ENCODE measurements at regions not wholly inside any gene's neighbourhood (a gene's known extent, or its start where the extent isn't known, plus 50 kb on each side); places are given as distances from the start of the nearest gene placed in this dataset.

- no peaks in the 10 kb centered on the region for H3K27me3 ChIP-seq (ENCODE audit: control insufficient read depth, insufficient read depth, low read length)
- no peaks in the 10 kb centered on the region for H3K9me3 ChIP-seq (ENCODE audit: control insufficient read depth, low read depth, low read length)
- no peaks in the 10 kb centered on the region for H3K36me3 ChIP-seq (ENCODE audit: control insufficient read depth, insufficient read depth, low read length)
- DNase-seq: no peak
- no peaks in the 10 kb centered on the region for H3K4me1 ChIP-seq (ENCODE audit: control insufficient read depth, insufficient read depth, low read length)
- no peak overlapping the region for H3K4me3 ChIP-seq (ENCODE audit: low read length)
- H3K27ac ChIP-seq (ENCODE audit: low read length): no peak overlapping the region
- 20% methylated on average over 1 of the region's 5 CpGs for WGBS (ENCODE audit: insufficient coverage, low lambda C conversion rate)
Observed at GRCh38 chr4:45331802-45332201, 605.4 kb upstream of the GNPDA2 start.

GRCh38 chr4:45327544-45327943 lies 601.2 kb upstream of the GNPDA2 start:
- DNase-seq: no peak
- Histone ChIP-seq H3K36me3 (ENCODE audit: control insufficient read depth, insufficient read depth, low read length) (no peaks in the 10 kb centered on the region), H3K4me3 (ENCODE audit: low read length) (no peak overlapping the region), H3K9me3 (ENCODE audit: control insufficient read depth, low read depth, low read length) (no peaks in the 10 kb centered on the region), H3K27ac (ENCODE audit: low read length) (no peak overlapping the region), H3K27me3 (ENCODE audit: control insufficient read depth, insufficient read depth, low read length) (no peaks in the 10 kb centered on the region), H3K4me1 (ENCODE audit: control insufficient read depth, insufficient read depth, low read length) (no peaks in the 10 kb centered on the region)

- Histone ChIP-seq H3K9me3 (ENCODE audit: control insufficient read depth, low read depth, low read length) (no peaks in the 10 kb centered on the region), H3K4me3 (ENCODE audit: low read length) (no peak overlapping the region), H3K4me1 (ENCODE audit: control insufficient read depth, insufficient read depth, low read length) (no peaks in the 10 kb centered on the region), H3K27ac (ENCODE audit: low read length) (no peak overlapping the region), H3K27me3 (ENCODE audit: control insufficient read depth, insufficient read depth, low read length) (no peaks in the 10 kb centered on the region), H3K36me3 (ENCODE audit: control insufficient read depth, insufficient read depth, low read length) (no peaks in the 10 kb centered on the region)
- 90% methylated on average over 2 of the region's 6 CpGs for WGBS (ENCODE audit: insufficient coverage, low lambda C conversion rate)
- DNase-seq: no peak
Observed at GRCh38 chr4:45324455-45325417, 598.4 kb upstream of the GNPDA2 start.

- no peaks in the 10 kb centered on the region for H3K36me3 ChIP-seq (ENCODE audit: control insufficient read depth, insufficient read depth, low read length)
- no peaks in the 10 kb centered on the region for H3K27me3 ChIP-seq (ENCODE audit: control insufficient read depth, insufficient read depth, low read length)
- H3K27ac ChIP-seq (ENCODE audit: low read length): no peak overlapping the region
- H3K9me3 ChIP-seq (ENCODE audit: control insufficient read depth, low read depth, low read length): no peaks in the 10 kb centered on the region
- no peak overlapping the region for H3K4me3 ChIP-seq (ENCODE audit: low read length)
- no peaks in the 10 kb centered on the region for H3K4me1 ChIP-seq (ENCODE audit: control insufficient read depth, insufficient read depth, low read length)
- 60% methylated on average over 1 of the region's 2 CpGs for WGBS (ENCODE audit: insufficient coverage, low lambda C conversion rate)
- no peak for DNase-seq
Observed at GRCh38 chr4:45323453-45324058, 597.2 kb upstream of the GNPDA2 start.

- no peaks in the 10 kb centered on the region for H3K4me1 ChIP-seq (ENCODE audit: control insufficient read depth, insufficient read depth, low read length)
- 50% methylated on average over 1 of the region's 1 CpG for WGBS (ENCODE audit: insufficient coverage, low lambda C conversion rate)
- no peak overlapping the region for H3K27ac ChIP-seq (ENCODE audit: low read length)
- DNase-seq: no peak
- H3K27me3 ChIP-seq (ENCODE audit: control insufficient read depth, insufficient read depth, low read length): no peaks in the 10 kb centered on the region
- no peaks in the 10 kb centered on the region for H3K36me3 ChIP-seq (ENCODE audit: control insufficient read depth, insufficient read depth, low read length)
- no peak overlapping the region for H3K4me3 ChIP-seq (ENCODE audit: low read length)
- H3K9me3 ChIP-seq (ENCODE audit: control insufficient read depth, low read depth, low read length): no peaks in the 10 kb centered on the region
Observed at GRCh38 chr4:45317739-45318138, 591.4 kb upstream of the GNPDA2 start.

GRCh38 chr4:45317276-45317675 lies 590.9 kb upstream of the GNPDA2 start:
- H3K36me3 ChIP-seq (ENCODE audit: control insufficient read depth, insufficient read depth, low read length): no peaks in the 10 kb centered on the region
- no peaks in the 10 kb centered on the region for H3K9me3 ChIP-seq (ENCODE audit: control insufficient read depth, low read depth, low read length)
- 25% methylated on average over 1 of the region's 2 CpGs for WGBS (ENCODE audit: insufficient coverage, low lambda C conversion rate)
- H3K27me3 ChIP-seq (ENCODE audit: control insufficient read depth, insufficient read depth, low read length): no peaks in the 10 kb centered on the region
- no peaks in the 10 kb centered on the region for H3K4me1 ChIP-seq (ENCODE audit: control insufficient read depth, insufficient read depth, low read length)
- no peak for DNase-seq
- no peak overlapping the region for H3K4me3 ChIP-seq (ENCODE audit: low read length)
- H3K27ac ChIP-seq (ENCODE audit: low read length): no peak overlapping the region

GRCh38 chr4:45316257-45316656 lies 589.9 kb upstream of the GNPDA2 start:
- Histone ChIP-seq H3K9me3 (ENCODE audit: control insufficient read depth, low read depth, low read length) (no peaks in the 10 kb centered on the region), H3K4me1 (ENCODE audit: control insufficient read depth, insufficient read depth, low read length) (no peaks in the 10 kb centered on the region), H3K4me3 (ENCODE audit: low read length) (no peak overlapping the region), H3K27ac (ENCODE audit: low read length) (no peak overlapping the region), H3K27me3 (ENCODE audit: control insufficient read depth, insufficient read depth, low read length) (no peaks in the 10 kb centered on the region), H3K36me3 (ENCODE audit: control insufficient read depth, insufficient read depth, low read length) (no peaks in the 10 kb centered on the region)
- WGBS (ENCODE audit: insufficient coverage, low lambda C conversion rate): 94% methylated on average over 2 of the region's 2 CpGs
- no peak for DNase-seq

GRCh38 chr4:45302828-45303227 lies 576.5 kb upstream of the GNPDA2 start:
- H3K4me3 ChIP-seq (ENCODE audit: low read length): no peak overlapping the region
- 100% methylated on average over 1 of the region's 1 CpG for whole genome bisulfite sequencing (ENCODE audit: insufficient coverage, low lambda C conversion rate)
- no peaks in the 10 kb centered on the region for H3K9me3 ChIP-seq (ENCODE audit: control insufficient read depth, low read depth, low read length)
- no peak overlapping the region for H3K27ac ChIP-seq (ENCODE audit: low read length)
- H3K36me3 ChIP-seq (ENCODE audit: control insufficient read depth, insufficient read depth, low read length): no peaks in the 10 kb centered on the region
- no peaks in the 10 kb centered on the region for H3K4me1 ChIP-seq (ENCODE audit: control insufficient read depth, insufficient read depth, low read length)
- no peak for DNase-seq
- no peaks in the 10 kb centered on the region for H3K27me3 ChIP-seq (ENCODE audit: control insufficient read depth, insufficient read depth, low read length)

- Histone ChIP-seq H3K4me1 (ENCODE audit: control insufficient read depth, insufficient read depth, low read length) (no peaks in the 10 kb centered on the region), H3K4me3 (ENCODE audit: low read length) (no peak overlapping the region), H3K27me3 (ENCODE audit: control insufficient read depth, insufficient read depth, low read length) (no peaks in the 10 kb centered on the region), H3K36me3 (ENCODE audit: control insufficient read depth, insufficient read depth, low read length) (no peaks in the 10 kb centered on the region), H3K9me3 (ENCODE audit: control insufficient read depth, low read depth, low read length) (no peaks in the 10 kb centered on the region), H3K27ac (ENCODE audit: low read length) (no peak overlapping the region)
- DNase-seq: no peak
- whole genome bisulfite sequencing (ENCODE audit: insufficient coverage, low lambda C conversion rate): no CpG with 5 or more reads among the region's 1 CpG
Observed at GRCh38 chr4:45294464-45294863, 568.1 kb upstream of the GNPDA2 start.

- no peaks in the 10 kb centered on the region for H3K27me3 ChIP-seq (ENCODE audit: control insufficient read depth, insufficient read depth, low read length)
- H3K9me3 ChIP-seq (ENCODE audit: control insufficient read depth, low read depth, low read length): no peaks in the 10 kb centered on the region
Observed at GRCh38 chr4:45293335-45293734, 567.0 kb upstream of the GNPDA2 start.

More at GRCh38 chr4:45293335-45293734, 567.0 kb upstream of the GNPDA2 start:
- Histone ChIP-seq H3K4me3 (ENCODE audit: low read length) (no peak overlapping the region), H3K27ac (ENCODE audit: low read length) (no peak overlapping the region), H3K4me1 (ENCODE audit: control insufficient read depth, insufficient read depth, low read length) (no peaks in the 10 kb centered on the region), H3K36me3 (ENCODE audit: control insufficient read depth, insufficient read depth, low read length) (no peaks in the 10 kb centered on the region)
- no CpG with 5 or more reads among the region's 6 CpGs for WGBS (ENCODE audit: insufficient coverage, low lambda C conversion rate)
- DNase-seq: no peak

Measured in large intestine (tissue), 3 donors.